ENCODE measurements at regions not wholly inside any gene's neighbourhood (a gene's known extent, or its start where the extent isn't known, plus 50 kb on each side); places are given as distances from the start of the nearest gene placed in this dataset.

GRCh38 chr6:163815796-163816195 is 401.3 kb downstream of the QKI start:
- DNase-seq (ENCODE audit: extremely low spot score), result no peak
- POLR2A ChIA-PET, result no interaction called here
- no peak for TF ChIP-seq CTCF (IDR thresholded peaks at IDR 0.05; ENCODE audit: control extremely low read depth, extremely low read depth, low read depth, missing control alignments)
- CTCF ChIA-PET, result interaction anchor here (0.7 to 1.2 kb wide), 2 partner anchors 10 to 25 kb away, joined by 3 to 5 read pairs; no protein-coding TSS in a partner anchor

GRCh38 chr6:163814494-163815364 is 400.2 kb downstream of the QKI start:
- no peak for TF ChIP-seq CTCF (IDR thresholded peaks at IDR 0.05; ENCODE audit: control extremely low read depth, extremely low read depth, low read depth, missing control alignments)
- no peak for DNase-seq (ENCODE audit: extremely low spot score)
- CTCF ChIA-PET, result interaction anchor here (1.1 to 1.4 kb wide), 3 partner anchors 10 to 18 kb away, joined by 3 to 4 read pairs (median 4); no protein-coding TSS in a partner anchor
- POLR2A ChIA-PET, result no interaction called here

- POLR2A ChIA-PET, result no interaction called here
- CTCF ChIA-PET, result interaction anchor here (1.1 to 1.4 kb wide), 3 partner anchors 9 to 19 kb away, joined by 3 to 4 read pairs (median 4); no protein-coding TSS in a partner anchor
- TF ChIP-seq CTCF (IDR thresholded peaks at IDR 0.05; ENCODE audit: control extremely low read depth, extremely low read depth, low read depth, missing control alignments), result no peak
- DNase-seq (ENCODE audit: extremely low spot score), result no peak
These were observed 399.5 kb downstream of the QKI start for GRCh38 chr6:163813979-163814493.

- ChIA-PET POLR2A (no interaction called here), CTCF (no interaction called here)
- TF ChIP-seq CTCF (IDR thresholded peaks at IDR 0.05; ENCODE audit: control extremely low read depth, extremely low read depth, low read depth, missing control alignments), result no peak
- DNase-seq (ENCODE audit: extremely low spot score), result no peak
These were observed 396.8 kb downstream of the QKI start for GRCh38 chr6:163811317-163811716.

GRCh38 chr6:163809364-163809763 is 394.8 kb downstream of the QKI start:
- DNase-seq (ENCODE audit: extremely low spot score), result no peak
- no peak for TF ChIP-seq CTCF (IDR thresholded peaks at IDR 0.05; ENCODE audit: control extremely low read depth, extremely low read depth, low read depth, missing control alignments)
- CTCF ChIA-PET, result no interaction called here
- POLR2A ChIA-PET, result no interaction called here

- TF ChIP-seq CTCF (IDR thresholded peaks at IDR 0.05; ENCODE audit: control extremely low read depth, extremely low read depth, low read depth, missing control alignments), result no peak
- ChIA-PET POLR2A (no interaction called here), CTCF (no interaction called here)
- DNase-seq (ENCODE audit: extremely low spot score), result no peak
These were observed 394.4 kb downstream of the QKI start for GRCh38 chr6:163808871-163809270.

Measured in GM10248 (cell line).